ENCODE measurements at regions not wholly inside any gene's neighbourhood (a gene's known extent, or its start where the extent isn't known, plus 50 kb on each side); places are given as distances from the start of the nearest gene placed in this dataset.

DNA sequence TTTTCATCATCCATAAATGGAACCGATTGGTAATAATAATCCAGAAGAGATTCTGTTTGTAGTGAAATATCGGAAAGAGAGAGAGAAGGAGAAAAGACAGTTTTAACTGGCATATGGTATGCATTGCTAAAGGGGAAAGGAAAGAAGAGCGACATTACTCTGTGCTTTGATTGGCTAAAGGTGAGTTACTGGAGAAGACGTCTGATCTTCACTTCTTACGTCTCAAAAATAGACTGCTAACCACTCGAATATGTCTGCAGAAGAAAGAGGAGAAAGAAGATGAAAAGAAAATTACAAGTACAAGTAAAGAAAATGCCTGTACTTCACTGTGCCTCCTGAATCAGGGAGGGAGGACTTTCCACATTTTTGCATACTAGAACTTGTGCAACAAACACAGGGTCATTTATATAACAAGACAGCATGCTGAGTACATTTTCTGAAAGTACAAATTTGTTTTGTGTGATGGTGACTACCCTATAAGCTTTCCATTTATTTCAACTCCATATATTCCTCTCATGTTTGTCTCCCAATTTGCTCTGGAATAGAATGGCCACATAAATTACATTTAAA is 787.2 kb downstream of the RNF144A start:
- Histone ChIP-seq H3K27ac (no peak overlapping the region), H3K27me3 (no peaks in the 10 kb centered on the region), H3K4me3 (ENCODE audit: low read depth in 1 of 2, low read length in 1 of 2) (no peak overlapping the region), H3K4me1 (ENCODE audit: control insufficient read depth in 1 of 2, insufficient read depth in 1 of 2, low read depth in 1 of 2, low read length in 1 of 2) (no peaks in the 10 kb centered on the region), H3K36me3 (no peaks in the 10 kb centered on the region), H3K9me3 (no peaks in the 10 kb centered on the region)
- TF ChIP-seq, protein P1, sequence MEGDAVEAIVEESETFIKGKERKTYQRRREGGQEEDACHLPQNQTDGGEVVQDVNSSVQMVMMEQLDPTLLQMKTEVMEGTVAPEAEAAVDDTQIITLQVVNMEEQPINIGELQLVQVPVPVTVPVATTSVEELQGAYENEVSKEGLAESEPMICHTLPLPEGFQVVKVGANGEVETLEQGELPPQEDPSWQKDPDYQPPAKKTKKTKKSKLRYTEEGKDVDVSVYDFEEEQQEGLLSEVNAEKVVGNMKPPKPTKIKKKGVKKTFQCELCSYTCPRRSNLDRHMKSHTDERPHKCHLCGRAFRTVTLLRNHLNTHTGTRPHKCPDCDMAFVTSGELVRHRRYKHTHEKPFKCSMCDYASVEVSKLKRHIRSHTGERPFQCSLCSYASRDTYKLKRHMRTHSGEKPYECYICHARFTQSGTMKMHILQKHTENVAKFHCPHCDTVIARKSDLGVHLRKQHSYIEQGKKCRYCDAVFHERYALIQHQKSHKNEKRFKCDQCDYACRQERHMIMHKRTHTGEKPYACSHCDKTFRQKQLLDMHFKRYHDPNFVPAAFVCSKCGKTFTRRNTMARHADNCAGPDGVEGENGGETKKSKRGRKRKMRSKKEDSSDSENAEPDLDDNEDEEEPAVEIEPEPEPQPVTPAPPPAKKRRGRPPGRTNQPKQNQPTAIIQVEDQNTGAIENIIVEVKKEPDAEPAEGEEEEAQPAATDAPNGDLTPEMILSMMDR (IDR thresholded peaks at IDR 0.05), result no peak

DNA sequence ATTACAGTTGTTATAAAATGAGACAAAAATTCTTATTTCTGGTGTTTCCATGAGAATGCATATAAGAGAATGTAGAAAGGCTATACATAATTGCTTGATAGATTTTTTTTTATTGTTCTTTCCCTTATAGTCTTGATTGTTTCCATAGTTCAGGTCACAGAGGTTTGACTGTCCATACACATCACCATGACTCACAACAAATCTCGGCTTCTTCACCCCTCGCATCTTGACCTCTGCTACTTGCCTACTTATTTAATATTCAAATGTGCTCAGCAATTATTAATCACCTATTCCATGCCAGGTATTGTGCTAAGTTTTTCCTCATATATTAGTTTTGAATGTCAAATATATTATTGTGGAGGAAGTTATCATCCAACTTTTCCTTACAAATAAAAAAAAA is 789.6 kb downstream of the RNF144A start:
- Histone ChIP-seq H3K9me3 (no peaks in the 10 kb centered on the region), H3K4me3 (ENCODE audit: low read depth in 1 of 2, low read length in 1 of 2) (no peak overlapping the region), H3K4me1 (ENCODE audit: control insufficient read depth in 1 of 2, insufficient read depth in 1 of 2, low read depth in 1 of 2, low read length in 1 of 2) (no peaks in the 10 kb centered on the region), H3K36me3 (no peaks in the 10 kb centered on the region), H3K27ac (no peak overlapping the region), H3K27me3 (no peaks in the 10 kb centered on the region)
- TF ChIP-seq, protein P1 (IDR thresholded peaks at IDR 0.05), result no peak

DNA sequence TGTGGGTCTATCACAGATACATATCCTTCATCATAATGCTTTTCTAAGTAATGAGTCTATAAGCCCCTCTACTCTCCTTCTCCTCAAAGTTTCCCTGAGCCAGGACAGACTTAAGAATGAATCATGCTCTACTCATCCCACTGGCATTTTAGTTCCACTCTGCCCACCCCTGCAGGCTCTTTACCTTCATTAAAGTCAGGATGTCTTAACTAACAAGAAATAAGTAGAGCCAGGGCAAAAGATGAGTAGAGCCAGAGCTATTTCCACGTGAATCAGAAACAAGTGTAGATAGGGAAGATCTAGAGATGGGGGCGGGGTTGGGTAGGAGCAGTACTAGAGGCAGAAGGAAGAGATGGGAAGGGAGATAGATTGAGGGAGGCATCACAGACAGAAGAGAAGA is 790.5 kb downstream of the RNF144A start:
- Histone ChIP-seq H3K4me3 (ENCODE audit: low read depth in 1 of 2, low read length in 1 of 2) (no peak overlapping the region), H3K9me3 (no peaks in the 10 kb centered on the region), H3K27me3 (no peaks in the 10 kb centered on the region), H3K4me1 (ENCODE audit: control insufficient read depth in 1 of 2, insufficient read depth in 1 of 2, low read depth in 1 of 2, low read length in 1 of 2) (no peaks in the 10 kb centered on the region), H3K36me3 (no peaks in the 10 kb centered on the region), H3K27ac (no peak overlapping the region)
- TF ChIP-seq, protein P1 (IDR thresholded peaks at IDR 0.05), result no peak

DNA sequence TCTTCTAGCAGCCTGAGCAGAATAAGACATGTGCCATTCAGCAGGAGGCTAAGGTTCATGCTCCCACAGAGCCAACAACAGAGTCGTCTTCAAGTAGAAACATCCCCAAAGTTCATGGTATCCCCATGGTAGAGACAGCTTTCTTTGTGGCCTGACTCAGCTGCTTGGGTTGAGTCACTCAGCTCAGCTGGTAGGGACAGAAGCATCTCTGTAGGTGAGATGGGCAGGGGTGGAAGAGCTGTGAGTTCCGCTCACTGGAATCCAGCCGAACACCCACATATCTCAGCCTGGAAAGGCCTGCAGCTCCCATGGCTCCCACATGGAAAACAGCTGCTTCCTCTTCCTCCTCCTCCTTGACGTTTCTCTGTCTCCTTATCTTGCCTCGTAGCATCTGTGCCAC is 792.7 kb downstream of the RNF144A start:
- Histone ChIP-seq H3K4me3 (ENCODE audit: low read depth in 1 of 2, low read length in 1 of 2) (no peak overlapping the region), H3K27ac (no peak overlapping the region), H3K27me3 (peaks cover 5% of the 10 kb centered on the region), H3K4me1 (ENCODE audit: control insufficient read depth in 1 of 2, insufficient read depth in 1 of 2, low read depth in 1 of 2, low read length in 1 of 2) (no peaks in the 10 kb centered on the region), H3K9me3 (no peaks in the 10 kb centered on the region), H3K36me3 (no peaks in the 10 kb centered on the region)
- TF ChIP-seq, protein P1 (IDR thresholded peaks at IDR 0.05), result no peak

DNA sequence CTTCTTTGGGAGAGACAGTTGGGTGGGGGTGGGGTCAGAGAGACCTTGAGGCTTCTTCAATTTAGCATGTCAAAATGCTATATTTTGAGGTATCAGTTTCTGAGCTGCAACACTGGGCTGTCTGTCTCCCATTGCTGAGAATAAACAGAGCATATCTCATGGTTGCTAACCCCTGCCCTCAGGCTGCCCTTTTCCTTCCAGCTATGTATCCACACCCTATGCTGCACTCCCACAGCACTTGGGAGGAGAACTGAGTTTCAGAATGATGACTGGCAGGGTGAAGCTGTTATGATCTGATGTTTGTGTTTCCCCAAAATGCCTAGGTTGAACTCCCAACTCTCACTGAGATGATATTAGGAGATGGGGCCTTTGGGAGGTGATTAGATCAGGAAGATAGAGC is 794.0 kb downstream of the RNF144A start:
- peaks cover 8% of the 10 kb centered on the region for H3K27me3 ChIP-seq

More for the DNA sequence above, 794.0 kb downstream of the RNF144A start:
- TF ChIP-seq, protein P1 (IDR thresholded peaks at IDR 0.05), result no peak
- Histone ChIP-seq H3K9me3 (no peaks in the 10 kb centered on the region), H3K4me3 (ENCODE audit: low read depth in 1 of 2, low read length in 1 of 2) (no peak overlapping the region), H3K36me3 (no peaks in the 10 kb centered on the region), H3K27ac (no peak overlapping the region), H3K4me1 (ENCODE audit: control insufficient read depth in 1 of 2, insufficient read depth in 1 of 2, low read depth in 1 of 2, low read length in 1 of 2) (no peaks in the 10 kb centered on the region)
